Aorta (tissue), 5 donors: ENCODE measurements at regions not wholly inside any gene's neighbourhood (a gene's known extent, or its start where the extent isn't known, plus 50 kb on each side); places are given as distances from the start of the nearest gene placed in this dataset.

Source experiments
- ATAC-seq: fragments of 200-7000 bp; cut with Tn5 transposase; one replicate; pipeline ENCODE4 v1.9.1; 2022; ENCODE audit warnings: moderate library complexity; ENCODE audit not compliant: low FRiP score
- DNase-seq, 2 donors: peaks; one replicate each; pipeline ENCODE4 v3.0.0-alpha.2; 2020
- H3K27ac ChIP-seq, 2 donors: one replicate each; pipeline ENCODE4 v1.5.1; 2013; ENCODE audit warnings: low read length in 2 of 2, mild to moderate bottlenecking in 2 of 2, moderate library complexity in 2 of 2, control low read depth in 1 of 2, inconsistent platforms in 1 of 2, low read depth in 1 of 2
- H3K27me3 ChIP-seq, 2 donors: one replicate each; pipeline ENCODE4 v1.6.1; 2013; ENCODE audit warnings: control low read depth in 1 of 2, low read length in 1 of 2, mild to moderate bottlenecking in 1 of 2, moderate library complexity in 1 of 2; ENCODE audit not compliant: insufficient read depth in 2 of 2, control insufficient read depth in 1 of 2
- H3K36me3 ChIP-seq, 2 donors: one replicate each; pipeline ENCODE4 v1.6.1; 2013; ENCODE audit warnings: control low read depth in 1 of 2, low read length in 1 of 2, mild to moderate bottlenecking in 1 of 2; ENCODE audit not compliant: insufficient read depth in 2 of 2, control insufficient read depth in 1 of 2
- H3K4me1 ChIP-seq, 2 donors: one replicate each; pipeline ENCODE4 v1.6.1; 2013; ENCODE audit warnings: low read length in 2 of 2, control low read depth in 1 of 2, mild to moderate bottlenecking in 1 of 2, moderate library complexity in 1 of 2; ENCODE audit not compliant: insufficient read depth in 2 of 2, control insufficient read depth in 1 of 2
- H3K4me3 ChIP-seq, 2 donors: one replicate each; pipeline ENCODE4 v1.5.1; 2013; ENCODE audit warnings: low read length in 2 of 2, control low read depth in 1 of 2, mild to moderate bottlenecking in 1 of 2
- H3K9me3 ChIP-seq: one replicate; pipeline ENCODE4 v1.6.1; 2013; ENCODE audit warnings: mild to moderate bottlenecking, low read length; ENCODE audit not compliant: control insufficient read depth
- WGBS, 2 donors: extraction: QIAGEN DNeasy Blood & Tissue Kit; methylation state at CpG; one replicate each; pipeline ENCODE4 v1.1.7; 2013; 5-methylcytosine and 5-hydroxymethylcytosine counted together
- intact Hi-C, 2 donors: fragments of 100-400 bp; cut with DNase I; formaldehyde crosslinking; loops; one replicate each; pipeline versions ENCODE4 v1.14.2 to v1.15.0; 2022
- donor health status: healthy with polysubstance abuse.
- donor health status: Bipolar disorder and iron deficiency.
- donor health status: DM: no; HTN: no; CAD: no.
- donor health status: DM: no; HTN: no; CAD: no.
- donor health status: DM: yes; HTN: yes; CAD: no.

DNA sequence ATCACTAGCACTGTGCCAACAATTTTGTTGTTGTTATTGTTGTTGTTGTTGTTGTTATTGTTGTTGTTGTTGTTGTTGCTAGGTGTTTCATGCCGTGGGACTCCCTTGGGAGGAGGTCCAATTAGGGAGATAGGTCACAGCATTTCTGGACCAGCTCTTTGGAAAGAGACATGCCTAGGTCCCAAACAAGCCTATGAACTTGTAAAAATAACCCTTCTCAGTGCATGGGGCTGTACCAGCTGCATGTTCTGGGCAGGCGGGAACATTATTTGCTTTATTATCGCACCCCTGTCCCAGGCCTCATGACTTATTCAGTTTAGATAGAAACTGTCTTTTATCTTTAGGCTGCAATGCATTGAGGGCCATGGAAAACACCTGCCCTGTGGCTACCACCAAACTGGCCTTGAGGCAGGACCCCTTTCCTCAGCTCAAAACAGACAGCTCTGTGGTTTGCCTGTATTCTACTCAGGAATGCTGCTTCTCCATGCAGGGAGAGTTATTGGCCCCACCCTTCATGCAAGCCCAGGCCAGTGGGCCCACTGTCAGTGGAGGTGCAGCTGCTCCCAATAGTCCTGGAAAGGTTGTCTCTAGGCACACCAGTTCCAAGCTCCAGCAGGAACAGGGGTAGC, 386.5 kb upstream of the BRINP3 start:
- Histone ChIP-seq H3K27me3 (no peaks in the 10 kb centered on the region), H3K4me1 (no peaks in the 10 kb centered on the region), H3K9me3 (peaks cover 3% of the 10 kb centered on the region), H3K4me3 (no peak overlapping the region), H3K27ac (no peak overlapping the region), H3K36me3 (no peaks in the 10 kb centered on the region)
- intact Hi-C loops, result no loop called here
- 61 to 88% methylated on average over 3 of the region's 3 CpGs for WGBS, 2 donors
- ATAC-seq, result no peak
- DNase-seq, result no peak

DNA sequence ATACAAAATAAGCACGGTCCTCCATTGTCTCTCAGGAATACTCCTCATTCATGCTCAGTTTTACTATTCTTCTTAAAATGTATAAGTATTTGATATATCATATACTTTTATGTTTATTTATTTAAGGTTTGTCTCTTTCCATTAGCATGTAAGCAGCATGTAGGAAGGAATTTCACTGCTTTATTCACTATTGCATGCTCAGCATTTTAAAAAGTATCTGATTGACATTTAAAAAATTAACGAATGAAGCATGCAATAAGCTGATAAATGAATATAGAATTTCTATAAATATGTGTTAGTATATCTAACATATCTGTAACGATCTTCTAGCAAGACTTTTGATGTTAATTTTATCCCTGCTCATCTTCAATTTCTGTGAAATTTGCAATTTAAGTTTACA, 402.7 kb upstream of the BRINP3 start:
- Histone ChIP-seq H3K27ac (no peak overlapping the region), H3K27me3 (no peaks in the 10 kb centered on the region), H3K4me3 (no peak overlapping the region), H3K4me1 (no peaks in the 10 kb centered on the region), H3K9me3 (no peaks in the 10 kb centered on the region), H3K36me3 (no peaks in the 10 kb centered on the region)
- ATAC-seq, result no peak
- WGBS, 2 donors, result 65 to 77% methylated on average over 3 of the region's 3 CpGs
- DNase-seq, result no peak
- intact Hi-C loops, result no loop called here

DNA sequence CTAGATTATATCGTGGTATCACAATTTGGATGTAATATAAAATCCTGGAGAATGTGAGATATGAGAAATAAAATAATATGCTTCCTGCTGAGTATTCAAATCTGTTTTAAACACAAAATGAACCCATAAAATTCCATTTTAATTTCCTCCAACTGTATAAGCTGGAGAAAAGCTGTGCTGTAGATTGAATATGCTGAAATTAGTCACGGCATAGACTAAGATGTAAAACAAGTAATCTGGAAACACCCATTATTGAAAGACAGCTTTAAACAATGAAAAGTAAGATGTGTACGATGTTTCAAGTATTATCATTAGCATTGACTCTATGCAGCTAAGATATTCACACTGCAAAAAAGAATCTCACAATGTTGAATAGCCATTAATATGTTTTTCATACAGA, 403.4 kb upstream of the BRINP3 start:
- ATAC-seq (no peak), DNase-seq (no peak)
- H3K27ac ChIP-seq, result no peak overlapping the region
- no peak overlapping the region for H3K4me3 ChIP-seq
- intact Hi-C loops, result no loop called here
- no peaks in the 10 kb centered on the region for H3K27me3 ChIP-seq
- no peaks in the 10 kb centered on the region for H3K9me3 ChIP-seq
- H3K36me3 ChIP-seq, result no peaks in the 10 kb centered on the region
- 47 to 61% methylated on average over 3 of the region's 3 CpGs for WGBS, 2 donors
- H3K4me1 ChIP-seq, result no peaks in the 10 kb centered on the region

DNA sequence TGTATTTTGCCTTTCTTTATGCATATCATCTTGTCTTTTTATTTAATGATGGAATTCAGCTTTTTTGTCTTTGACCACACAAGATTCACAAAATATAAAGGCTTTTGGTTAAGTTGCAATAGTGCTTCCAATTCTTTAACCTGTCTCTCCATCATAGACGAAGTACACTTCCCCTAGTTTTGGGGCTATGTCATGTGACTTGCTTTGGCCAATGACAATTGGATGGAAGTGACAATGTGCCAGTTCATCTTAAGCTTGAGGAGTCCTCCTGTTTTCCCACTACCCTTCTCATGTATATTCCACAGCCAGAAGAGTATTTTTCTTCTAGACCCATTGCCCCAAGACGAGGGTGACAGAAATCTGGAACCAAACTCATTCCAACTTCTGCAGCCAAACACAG, 419.6 kb upstream of the BRINP3 start:
- DNase-seq, result no peak
- no peaks in the 10 kb centered on the region for H3K27me3 ChIP-seq
- 62 to 73% methylated on average over 2 of the region's 2 CpGs for WGBS, 2 donors
- intact Hi-C loops, result no loop called here
- H3K9me3 ChIP-seq, result no peaks in the 10 kb centered on the region
- no peak overlapping the region for H3K27ac ChIP-seq
- no peak for ATAC-seq
- no peaks in the 10 kb centered on the region for H3K4me1 ChIP-seq
- no peak overlapping the region for H3K4me3 ChIP-seq
- no peaks in the 10 kb centered on the region for H3K36me3 ChIP-seq

DNA sequence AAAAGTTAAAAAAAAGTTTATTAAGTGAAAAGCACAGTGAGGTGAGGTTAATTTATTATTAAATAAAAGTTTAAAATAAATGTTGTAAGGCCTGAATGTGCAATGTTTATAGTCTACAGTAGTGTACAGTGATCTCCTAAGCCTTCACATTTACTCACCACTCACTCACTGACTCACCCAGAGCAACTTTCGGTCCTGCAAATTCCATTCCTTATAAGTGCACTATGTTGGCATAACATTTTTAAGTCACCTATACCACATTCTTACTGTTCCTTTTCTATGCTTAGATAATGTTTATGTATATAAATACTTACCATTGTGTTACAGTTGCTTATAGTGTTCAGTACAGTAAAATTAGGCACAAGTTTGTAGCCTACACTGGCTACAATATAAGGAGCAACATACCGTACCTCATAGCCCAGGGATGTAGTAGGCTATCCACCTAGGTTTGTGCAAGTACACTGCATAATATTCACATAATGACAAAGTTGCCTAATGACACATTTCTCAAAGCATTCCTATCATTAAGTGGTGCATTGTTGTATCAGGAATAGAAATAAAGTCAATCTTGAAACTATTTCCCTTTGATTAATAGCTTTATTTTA, 426.5 kb upstream of the BRINP3 start:
- H3K27me3 ChIP-seq, result no peaks in the 10 kb centered on the region
- WGBS, 2 donors, result 40 to 44% methylated on average over 2 of the region's 2 CpGs
- no peaks in the 10 kb centered on the region for H3K9me3 ChIP-seq
- no peaks in the 10 kb centered on the region for H3K36me3 ChIP-seq
- no peaks in the 10 kb centered on the region for H3K4me1 ChIP-seq
- DNase-seq (no peak), ATAC-seq (no peak)
- intact Hi-C loops, result no loop called here
- no peak overlapping the region for H3K4me3 ChIP-seq
- H3K27ac ChIP-seq, result no peak overlapping the region

DNA sequence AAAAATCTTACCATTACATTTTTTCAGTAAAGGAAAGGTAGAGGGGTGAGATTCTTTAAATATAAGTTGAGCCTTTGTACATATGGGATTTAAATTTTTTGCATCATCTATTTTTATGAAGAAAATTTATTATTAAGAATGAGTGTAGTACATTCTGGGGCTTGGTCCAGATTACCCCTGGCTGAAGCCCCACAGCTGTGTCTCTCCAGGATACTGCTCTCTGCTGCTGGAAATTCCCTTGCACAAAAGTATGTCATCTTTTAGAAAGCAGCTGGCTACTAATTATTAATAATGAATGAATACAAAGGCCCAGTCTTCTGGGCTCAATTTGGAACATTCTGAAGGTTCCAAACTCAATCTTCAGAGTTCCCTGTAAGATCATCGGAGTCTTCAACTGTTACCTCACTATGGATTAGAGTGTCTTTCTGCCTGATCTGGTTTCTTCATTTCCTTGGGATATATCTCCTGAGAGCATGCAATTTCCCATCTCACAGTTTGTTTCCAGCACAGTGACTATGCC, 428.6 kb upstream of the BRINP3 start:
- no peak for DNase-seq
- Histone ChIP-seq H3K27me3 (no peaks in the 10 kb centered on the region), H3K4me3 (no peak overlapping the region), H3K4me1 (no peaks in the 10 kb centered on the region), H3K36me3 (no peaks in the 10 kb centered on the region), H3K9me3 (no peaks in the 10 kb centered on the region), H3K27ac (no peak overlapping the region)
- intact Hi-C loops, result no loop called here
- no peak for ATAC-seq
- 87 to 99% methylated on average over 1 of the region's 1 CpG for WGBS, 2 donors

DNA sequence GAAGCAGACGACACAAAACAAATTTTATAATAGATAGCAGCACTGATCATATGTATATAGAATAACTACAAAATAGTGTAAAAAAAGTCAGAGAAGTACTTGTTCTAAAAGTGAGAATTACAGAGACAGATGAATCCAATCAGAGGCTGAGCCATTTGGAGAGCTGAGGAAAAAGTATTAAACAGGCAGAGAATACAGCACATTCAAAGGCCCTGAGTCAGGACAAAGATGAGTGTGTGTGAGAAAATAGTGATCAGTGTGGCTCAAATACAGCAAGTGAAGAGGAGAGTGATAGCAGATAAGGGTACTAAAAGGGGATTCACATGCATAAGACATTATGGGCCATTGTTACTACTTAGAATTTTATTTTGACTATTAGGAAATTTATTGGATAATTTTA, 430.6 kb upstream of the BRINP3 start:
- no peaks in the 10 kb centered on the region for H3K27me3 ChIP-seq
- H3K36me3 ChIP-seq, result no peaks in the 10 kb centered on the region
- H3K4me1 ChIP-seq, result no peaks in the 10 kb centered on the region
- intact Hi-C loops, result no loop called here
- no peak overlapping the region for H3K4me3 ChIP-seq
- ATAC-seq (no peak), DNase-seq (no peak)
- no peak overlapping the region for H3K27ac ChIP-seq
- 95 to 96% methylated on average over 1 of the region's 1 CpG for WGBS, 2 donors
- H3K9me3 ChIP-seq, result no peaks in the 10 kb centered on the region

DNA sequence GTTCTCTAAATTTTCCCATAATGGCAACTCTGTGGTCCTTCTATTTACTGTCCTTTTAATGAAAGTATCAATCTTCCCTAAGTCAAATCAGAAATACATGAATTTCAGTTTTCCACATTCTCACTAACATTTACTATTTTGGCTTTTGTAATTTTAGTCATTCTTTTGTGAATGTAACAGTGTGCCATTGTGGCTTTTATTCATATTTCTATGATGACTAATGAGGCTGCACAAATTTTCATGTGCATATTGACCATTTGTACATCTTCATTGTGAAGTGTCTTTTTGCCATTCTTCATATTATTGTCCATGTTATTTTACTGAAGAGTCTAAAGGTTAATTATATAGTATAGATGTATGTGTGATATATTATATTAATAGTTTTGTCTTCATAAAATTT, 431.0 kb upstream of the BRINP3 start:
- intact Hi-C loops, result no loop called here
- Histone ChIP-seq H3K27ac (no peak overlapping the region), H3K27me3 (no peaks in the 10 kb centered on the region), H3K4me3 (no peak overlapping the region), H3K36me3 (no peaks in the 10 kb centered on the region), H3K4me1 (no peaks in the 10 kb centered on the region), H3K9me3 (no peaks in the 10 kb centered on the region)
- DNase-seq, result no peak
- no peak for ATAC-seq

DNA sequence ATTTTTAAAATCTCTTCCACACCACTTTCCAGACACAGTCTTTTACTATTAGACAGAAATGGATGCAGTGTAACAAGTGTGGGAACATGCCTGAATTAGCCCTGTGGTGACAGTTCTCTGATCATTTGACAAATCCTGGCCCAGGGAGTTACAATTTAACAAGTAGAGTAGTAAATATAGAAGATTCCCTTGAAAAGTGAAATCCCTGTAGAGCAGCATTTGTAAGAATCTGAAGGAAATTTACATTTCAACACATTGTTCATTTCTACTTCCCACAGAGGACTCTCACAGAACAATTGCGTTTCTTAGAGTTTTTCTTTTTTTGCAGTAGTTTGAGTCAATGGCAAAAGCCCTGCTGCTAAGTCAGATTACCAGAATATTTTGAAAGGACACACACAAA, 458.3 kb upstream of the BRINP3 start:
- no peak overlapping the region for H3K27ac ChIP-seq
- H3K4me3 ChIP-seq, result no peak overlapping the region
- DNase-seq (no peak), ATAC-seq (no peak)
- intact Hi-C loops, result no loop called here
- no peaks in the 10 kb centered on the region for H3K36me3 ChIP-seq
- H3K4me1 ChIP-seq, result no peaks in the 10 kb centered on the region
- 19 to 22% methylated on average over 1 of the region's 1 CpG for WGBS, 2 donors
- no peaks in the 10 kb centered on the region for H3K27me3 ChIP-seq
- no peaks in the 10 kb centered on the region for H3K9me3 ChIP-seq
